ENCODE measurements at regions not wholly inside any gene's neighbourhood (a gene's known extent, or its start where the extent isn't known, plus 50 kb on each side); places are given as distances from the start of the nearest gene placed in this dataset.

GRCh38 chr10:123607386-123607785 lies 58.8 kb upstream of the GPR26 start:
- TF ChIP-seq, protein P1, sequence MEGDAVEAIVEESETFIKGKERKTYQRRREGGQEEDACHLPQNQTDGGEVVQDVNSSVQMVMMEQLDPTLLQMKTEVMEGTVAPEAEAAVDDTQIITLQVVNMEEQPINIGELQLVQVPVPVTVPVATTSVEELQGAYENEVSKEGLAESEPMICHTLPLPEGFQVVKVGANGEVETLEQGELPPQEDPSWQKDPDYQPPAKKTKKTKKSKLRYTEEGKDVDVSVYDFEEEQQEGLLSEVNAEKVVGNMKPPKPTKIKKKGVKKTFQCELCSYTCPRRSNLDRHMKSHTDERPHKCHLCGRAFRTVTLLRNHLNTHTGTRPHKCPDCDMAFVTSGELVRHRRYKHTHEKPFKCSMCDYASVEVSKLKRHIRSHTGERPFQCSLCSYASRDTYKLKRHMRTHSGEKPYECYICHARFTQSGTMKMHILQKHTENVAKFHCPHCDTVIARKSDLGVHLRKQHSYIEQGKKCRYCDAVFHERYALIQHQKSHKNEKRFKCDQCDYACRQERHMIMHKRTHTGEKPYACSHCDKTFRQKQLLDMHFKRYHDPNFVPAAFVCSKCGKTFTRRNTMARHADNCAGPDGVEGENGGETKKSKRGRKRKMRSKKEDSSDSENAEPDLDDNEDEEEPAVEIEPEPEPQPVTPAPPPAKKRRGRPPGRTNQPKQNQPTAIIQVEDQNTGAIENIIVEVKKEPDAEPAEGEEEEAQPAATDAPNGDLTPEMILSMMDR (IDR thresholded peaks at IDR 0.05) = no peak
- no peak for TF ChIP-seq POLR2A (IDR thresholded peaks at IDR 0.05)
